Thymus (tissue), 11 donors: ENCODE measurements at regions not wholly inside any gene's neighbourhood (a gene's known extent, or its start where the extent isn't known, plus 50 kb on each side); places are given as distances from the start of the nearest gene placed in this dataset.

Experiments used
- DNase-seq, 9 donors: peaks; one replicate each; pipeline ENCODE4 v3.0.0-alpha.2; 2013; ENCODE audit warnings: low spot score in 9 of 9, low read depth in 6 of 9, missing footprints in 1 of 9
- H3K27ac ChIP-seq, 2 donors: one replicate each; pipeline ENCODE4 v1.5.1; 2013; ENCODE audit warnings: control low read depth in 1 of 2, low read depth in 1 of 2, low read length in 1 of 2, mild to moderate bottlenecking in 1 of 2, moderate library complexity in 1 of 2
- H3K27me3 ChIP-seq, 2 donors: one replicate each; pipeline ENCODE4 v1.5.1; 2013; ENCODE audit warnings: low read length in 1 of 2; ENCODE audit not compliant: control insufficient read depth in 2 of 2, insufficient read depth in 1 of 2
- H3K36me3 ChIP-seq, 2 donors: one replicate each; pipeline ENCODE4 v1.5.1; 2013; ENCODE audit warnings: low read length in 1 of 2, mild to moderate bottlenecking in 1 of 2, moderate library complexity in 1 of 2; ENCODE audit not compliant: control insufficient read depth in 2 of 2, insufficient read depth in 2 of 2
- H3K4me1 ChIP-seq, 2 donors: one replicate each; pipeline ENCODE4 v1.5.1; 2013; ENCODE audit warnings: low read length in 2 of 2; ENCODE audit not compliant: control insufficient read depth in 2 of 2, insufficient read depth in 2 of 2
- H3K4me3 ChIP-seq, 2 donors: one replicate each; pipeline ENCODE4 v1.5.1; 2013; ENCODE audit warnings: low read length in 2 of 2, control low read depth in 1 of 2, mild to moderate bottlenecking in 1 of 2
- H3K9me3 ChIP-seq, 2 donors: one replicate each; pipeline ENCODE4 v1.5.1; 2013; ENCODE audit warnings: low read length in 1 of 2, mild to moderate bottlenecking in 1 of 2; ENCODE audit not compliant: control insufficient read depth in 2 of 2, insufficient read depth in 1 of 2
- WGBS: extraction: QIAGEN DNeasy Blood & Tissue Kit; methylation state at CpG from one replicate; pipeline ENCODE4 v1.1.7; 2013; 5-methylcytosine and 5-hydroxymethylcytosine counted together
- donor health status: healthy.

GRCh38 chr10:47060356-47060755 lies 149.1 kb downstream of the PTPN20 start:
- no peak for DNase-seq
- no peak overlapping the region for H3K27ac ChIP-seq
- H3K4me1 ChIP-seq: peaks cover 1 to 2% of the 10 kb centered on the region in 2 donors
- no peak overlapping the region for H3K4me3 ChIP-seq
- H3K9me3 ChIP-seq: no peaks in the 10 kb centered on the region
- no peaks in the 10 kb centered on the region for H3K27me3 ChIP-seq
- no peaks in the 10 kb centered on the region for H3K36me3 ChIP-seq
- WGBS: 98% methylated on average over 5 of the region's 5 CpGs

DNA sequence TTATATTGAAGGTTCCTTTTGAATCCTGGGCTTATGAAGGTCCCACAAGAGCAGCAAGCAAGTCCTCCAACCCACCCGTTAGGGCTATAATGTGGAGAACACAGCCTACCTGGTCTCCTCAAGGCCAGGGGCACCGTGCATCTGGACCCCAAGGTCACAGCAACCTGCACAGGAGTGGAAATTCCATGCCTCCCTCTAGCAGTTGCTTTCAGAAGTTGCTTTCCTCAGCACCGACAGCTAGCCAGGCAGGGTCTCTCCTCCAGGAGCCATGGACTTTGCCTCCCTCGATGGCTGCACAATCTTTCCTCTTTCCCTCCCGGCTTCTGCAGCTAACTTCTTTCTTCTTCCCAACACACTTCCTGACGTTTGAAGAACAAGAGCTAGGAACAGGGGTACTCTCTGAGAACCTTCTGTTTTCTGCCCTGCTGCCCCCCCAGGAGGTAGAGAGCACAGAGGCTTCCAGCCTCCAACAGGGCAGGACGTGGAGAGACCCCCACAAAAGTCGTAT lies 149.8 kb downstream of the PTPN20 start:
- Histone ChIP-seq H3K4me3 (no peak overlapping the region), H3K4me1 (peaks cover 0 to 2% of the 10 kb centered on the region in 2 donors), H3K27me3 (no peaks in the 10 kb centered on the region), H3K9me3 (no peaks in the 10 kb centered on the region), H3K36me3 (no peaks in the 10 kb centered on the region), H3K27ac (no peak overlapping the region)
- WGBS: 92% methylated on average over 8 of the region's 8 CpGs
- no peak for DNase-seq

DNA sequence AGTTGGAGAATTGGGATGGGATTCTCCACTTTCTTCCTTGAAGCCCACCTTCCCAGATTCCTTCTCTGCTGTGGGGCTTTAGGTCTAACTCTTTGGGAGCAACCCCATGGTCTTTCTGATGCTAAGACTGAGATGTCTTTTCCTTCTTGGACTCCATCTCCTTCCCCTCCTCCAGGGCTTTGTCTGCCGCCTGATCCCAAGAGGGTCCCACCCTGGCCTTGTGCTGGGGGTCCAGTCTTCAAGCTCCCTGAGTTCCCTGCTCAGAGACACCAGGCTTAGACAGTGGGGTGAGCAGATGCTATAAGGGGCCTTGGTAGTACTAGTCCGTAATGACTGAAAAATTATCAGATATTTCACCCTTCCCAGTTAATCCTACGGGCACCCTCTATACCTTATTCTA lies 150.5 kb downstream of the PTPN20 start:
- H3K27me3 ChIP-seq: no peaks in the 10 kb centered on the region
- no peak for DNase-seq

DNA sequence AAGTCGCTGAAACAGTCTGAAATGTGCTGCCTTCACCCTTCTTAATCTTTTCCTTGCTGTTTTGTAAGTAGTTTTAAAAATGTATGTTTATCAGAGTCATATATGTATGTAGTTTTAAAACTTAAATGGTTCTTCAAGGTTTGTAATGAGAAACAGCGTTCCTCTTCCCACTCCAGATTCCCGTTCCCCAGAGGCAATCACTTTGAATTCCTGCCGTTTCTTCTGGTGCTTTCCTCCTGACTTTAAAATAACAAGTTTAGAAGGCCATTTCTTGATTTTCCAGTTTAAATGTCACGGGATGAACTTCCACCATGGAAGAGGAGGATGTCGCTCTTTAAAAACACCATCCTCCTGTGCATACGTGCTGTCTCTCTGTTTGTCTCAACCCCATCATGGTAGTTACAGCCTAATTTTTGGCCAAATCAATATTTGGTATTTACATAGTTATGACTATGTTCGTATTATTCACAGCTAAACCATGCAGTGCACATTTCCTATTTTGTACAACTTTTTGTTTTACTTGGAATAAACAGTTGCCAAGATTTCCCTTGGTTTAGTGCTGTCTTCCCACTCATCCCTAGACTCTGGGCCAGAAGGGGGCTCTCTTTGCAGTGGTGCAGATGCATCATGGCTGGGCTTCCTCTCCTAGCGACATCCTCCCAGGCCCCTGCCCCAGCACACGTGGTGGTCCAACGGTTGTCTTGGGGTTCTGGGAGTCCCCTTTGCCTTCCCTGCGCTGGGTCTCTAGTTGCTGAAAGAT lies 151.4 kb downstream of the PTPN20 start:
- Histone ChIP-seq H3K36me3 (no peaks in the 10 kb centered on the region), H3K4me1 (peaks cover 0 to 2% of the 10 kb centered on the region in 2 donors), H3K9me3 (no peaks in the 10 kb centered on the region), H3K27me3 (no peaks in the 10 kb centered on the region), H3K27ac (no peak overlapping the region), H3K4me3 (no peak overlapping the region)
- 75% methylated on average over 12 of the region's 12 CpGs for WGBS
- DNase-seq: peak in 2 of 9 donors; percentile 15 to 19

More for the DNA sequence above, 150.5 kb downstream of the PTPN20 start:
- Histone ChIP-seq H3K27ac (no peak overlapping the region), H3K36me3 (no peaks in the 10 kb centered on the region), H3K9me3 (no peaks in the 10 kb centered on the region), H3K4me1 (peaks cover 0 to 2% of the 10 kb centered on the region in 2 donors), H3K4me3 (no peak overlapping the region)
- 95% methylated on average over 3 of the region's 3 CpGs for WGBS

- DNase-seq: no peak
- WGBS: 96% methylated on average over 1 of the region's 1 CpG
- Histone ChIP-seq H3K4me3 (no peak overlapping the region), H3K9me3 (no peaks in the 10 kb centered on the region), H3K27me3 (no peaks in the 10 kb centered on the region), H3K27ac (no peak overlapping the region), H3K36me3 (no peaks in the 10 kb centered on the region), H3K4me1 (peaks cover 0 to 2% of the 10 kb centered on the region in 2 donors)
Observed at GRCh38 chr10:47063858-47064257, 152.6 kb downstream of the PTPN20 start.

DNA sequence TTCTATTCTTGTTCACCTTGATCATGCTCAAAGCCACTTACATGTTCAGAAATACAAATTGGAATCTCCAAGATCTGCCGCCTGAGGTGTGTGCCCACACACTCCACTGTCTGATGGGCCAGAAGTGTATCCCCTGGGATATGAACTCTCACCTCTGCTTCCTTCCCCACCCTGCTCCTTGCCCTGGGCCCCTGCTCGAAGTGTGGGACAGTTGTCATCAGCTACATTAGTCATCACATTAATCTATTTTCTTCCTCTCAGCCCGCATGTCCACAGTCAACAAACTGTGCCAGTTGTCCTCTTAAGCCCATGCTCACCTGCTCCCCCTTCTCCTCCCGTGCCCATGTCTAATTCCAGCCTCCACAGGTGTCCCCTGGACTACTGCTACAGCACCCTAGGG lies 154.7 kb downstream of the PTPN20 start:
- no peaks in the 10 kb centered on the region for H3K36me3 ChIP-seq
- DNase-seq: no peak
- H3K27ac ChIP-seq: no peak overlapping the region
- 93% methylated on average over 4 of the region's 4 CpGs for WGBS
- no peak overlapping the region for H3K4me3 ChIP-seq
- H3K9me3 ChIP-seq: no peaks in the 10 kb centered on the region
- peaks cover 0 to 2% of the 10 kb centered on the region in 2 donors for H3K4me1 ChIP-seq
- H3K27me3 ChIP-seq: no peaks in the 10 kb centered on the region

- no peak overlapping the region for H3K27ac ChIP-seq
- H3K36me3 ChIP-seq: no peaks in the 10 kb centered on the region
- WGBS: 95% methylated on average over 9 of the region's 9 CpGs
- no peak for DNase-seq
- no peaks in the 10 kb centered on the region for H3K4me1 ChIP-seq
- H3K27me3 ChIP-seq: no peaks in the 10 kb centered on the region
- H3K9me3 ChIP-seq: no peaks in the 10 kb centered on the region
- no peak overlapping the region for H3K4me3 ChIP-seq
Observed at GRCh38 chr10:47067949-47068940, 157.0 kb downstream of the PTPN20 start.

- Histone ChIP-seq H3K4me1 (no peaks in the 10 kb centered on the region), H3K4me3 (no peak overlapping the region), H3K9me3 (no peaks in the 10 kb centered on the region), H3K27ac (no peak overlapping the region), H3K27me3 (no peaks in the 10 kb centered on the region), H3K36me3 (no peaks in the 10 kb centered on the region)
- DNase-seq: no peak
- WGBS: 95% methylated on average over 3 of the region's 3 CpGs
Observed at GRCh38 chr10:47070541-47070940, 159.3 kb downstream of the PTPN20 start.

- Histone ChIP-seq H3K4me3 (no peak overlapping the region), H3K36me3 (no peaks in the 10 kb centered on the region), H3K27me3 (no peaks in the 10 kb centered on the region), H3K9me3 (no peaks in the 10 kb centered on the region), H3K4me1 (peaks cover 0 to under 1% of the 10 kb centered on the region in 2 donors), H3K27ac (no peak overlapping the region)
- DNase-seq: no peak
Observed at GRCh38 chr10:47071891-47072290, 160.7 kb downstream of the PTPN20 start.
